ENCODE measurements at regions not wholly inside any gene's neighbourhood (a gene's known extent, or its start where the extent isn't known, plus 50 kb on each side); places are given as distances from the start of the nearest gene placed in this dataset.

- no peak for DNase-seq (ENCODE audit: low spot score)
- no peaks in the 10 kb centered on the region for H4K20me1 ChIP-seq (ENCODE audit: insufficient read depth, low read length)
- no peak overlapping the region for H2AFZ ChIP-seq (ENCODE audit: low read length)
- H3K4me3 ChIP-seq (replicated peaks in 1 of 3; ENCODE audit: insufficient read depth in 1 of 3, low read depth in 2 of 3, low read length in 3 of 3) = no peak overlapping the region
- H3K36me3 ChIP-seq (replicated peaks in 1 of 2; ENCODE audit: control insufficient read depth in 1 of 2, insufficient read depth in 2 of 2, low read length in 2 of 2) = no peaks in the 10 kb centered on the region
- ChIA-PET CTCF (ENCODE audit: low intra/inter-chr PET ratio, low total read pairs) (no interaction called here), POLR2A (no interaction called here)
- no peak overlapping the region for H3K9ac ChIP-seq (ENCODE audit: insufficient read depth, low read depth, low read length)
- no peaks in the 10 kb centered on the region for H3K79me2 ChIP-seq (ENCODE audit: insufficient read depth, low read length)
- no peaks in the 10 kb centered on the region; a peak in 1 of 5 replicates for H3K27me3 ChIP-seq (ENCODE audit: control insufficient read depth in 1 of 2, insufficient read depth in 2 of 2, low read length in 2 of 2)
- H3K4me1 ChIP-seq (ENCODE audit: insufficient read depth, low read length) = no peaks in the 10 kb centered on the region
- H3K9me3 ChIP-seq (ENCODE audit: low read length) = no peaks in the 10 kb centered on the region
- no peak overlapping the region for H3K4me2 ChIP-seq (ENCODE audit: low read depth, low read length)
- FAIRE-seq = no peak
- intact Hi-C loops (cut with micrococcal nuclease; ENCODE audit: unreplicated experiment) (no loop called here), in situ Hi-C loops (cut with HindIII; ENCODE audit: extremely low pct_ligation_motif_present, low pct_unique_long_range_greater_than_20kb) (no loop called here)
- TF ChIP-seq RNF2 (conservative IDR thresholded peaks at IDR 0.05; ENCODE audit: low read depth) = no peak
- no peak for TF ChIP-seq ATAD3A (CRISPR knock-in tag; IDR thresholded peaks at IDR 0.05)
- TF ChIP-seq FOXO1 (CRISPR knock-in tag; IDR thresholded peaks at IDR 0.05) = no peak
- ATAC-seq = no peak
- 0% methylated on average over 1 of the region's 1 CpG for WGBS (ENCODE audit: low lambda C conversion rate)
- BruUV-seq (replicated peaks) = no TSS peak
- H3K27ac ChIP-seq (ENCODE audit: extremely low read length, insufficient read depth, low read length) = no peak overlapping the region
Observed at GRCh38 chr13:64551755-64552154, 2678.4 kb downstream of the PCDH9 start.

DNA sequence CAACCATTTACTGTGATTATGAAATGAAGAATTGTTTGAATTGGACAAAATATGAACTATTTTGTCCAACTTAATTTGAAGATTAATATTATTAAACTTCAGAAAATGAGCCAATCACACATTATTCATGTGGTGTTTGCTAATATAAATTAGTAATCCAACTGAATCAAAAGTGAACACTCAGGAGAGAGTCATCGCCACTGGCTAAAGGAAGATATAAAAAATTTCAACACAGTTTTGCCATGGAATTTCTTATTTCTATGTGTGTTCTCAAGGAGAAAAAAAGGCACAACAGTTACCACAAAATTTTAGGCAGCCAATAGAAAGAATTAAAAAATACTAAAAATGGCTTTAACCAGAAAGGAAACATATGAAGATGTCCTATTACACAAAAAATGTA is 2683.8 kb downstream of the PCDH9 start:
- Histone ChIP-seq H4K20me1 (ENCODE audit: insufficient read depth, low read length) (no peaks in the 10 kb centered on the region), H3K4me1 (ENCODE audit: insufficient read depth, low read length) (no peaks in the 10 kb centered on the region), H3K36me3 (replicated peaks in 1 of 2; ENCODE audit: control insufficient read depth in 1 of 2, insufficient read depth in 2 of 2, low read length in 2 of 2) (no peaks in the 10 kb centered on the region), H3K27ac (ENCODE audit: extremely low read length, insufficient read depth, low read length) (no peak overlapping the region), H3K9me3 (ENCODE audit: low read length) (no peaks in the 10 kb centered on the region), H3K4me2 (ENCODE audit: low read depth, low read length) (no peak overlapping the region), H3K4me3 (replicated peaks in 1 of 3; ENCODE audit: insufficient read depth in 1 of 3, low read depth in 2 of 3, low read length in 3 of 3) (no peak overlapping the region), H2AFZ (ENCODE audit: low read length) (no peak overlapping the region), H3K9ac (ENCODE audit: insufficient read depth, low read depth, low read length) (no peak overlapping the region), H3K27me3 (ENCODE audit: control insufficient read depth in 1 of 2, insufficient read depth in 2 of 2, low read length in 2 of 2) (no peaks in the 10 kb centered on the region; a peak in 1 of 5 replicates), H3K79me2 (ENCODE audit: insufficient read depth, low read length) (no peaks in the 10 kb centered on the region)
- DNase-seq (ENCODE audit: low spot score) (no peak), FAIRE-seq (no peak), ATAC-seq (no peak)
- ChIA-PET CTCF (ENCODE audit: low intra/inter-chr PET ratio, low total read pairs) (no interaction called here), POLR2A (no interaction called here)
- in situ Hi-C loops (cut with HindIII; ENCODE audit: extremely low pct_ligation_motif_present, low pct_unique_long_range_greater_than_20kb) = no loop called here
- BruUV-seq (replicated peaks) = no TSS peak
- TF ChIP-seq CENPBD1 (CRISPR knock-in tag; IDR thresholded peaks at IDR 0.05; ENCODE audit: borderline replicate concordance, low read depth) (no peak), GPBP1L1 (CRISPR knock-in tag; IDR thresholded peaks at IDR 0.05) (no peak), SMYD3 (CRISPR knock-in tag; IDR thresholded peaks at IDR 0.05) (no peak)
- intact Hi-C loops (cut with micrococcal nuclease; ENCODE audit: unreplicated experiment) = no loop called here
- 40% methylated on average over 1 of the region's 1 CpG for WGBS (ENCODE audit: low lambda C conversion rate)
